ENCODE measurements at regions not wholly inside any gene's neighbourhood (a gene's known extent, or its start where the extent isn't known, plus 50 kb on each side); places are given as distances from the start of the nearest gene placed in this dataset.
A peak's percentile ranks its signal among the peaks of the same experiment; 100 is the strongest.

DNA sequence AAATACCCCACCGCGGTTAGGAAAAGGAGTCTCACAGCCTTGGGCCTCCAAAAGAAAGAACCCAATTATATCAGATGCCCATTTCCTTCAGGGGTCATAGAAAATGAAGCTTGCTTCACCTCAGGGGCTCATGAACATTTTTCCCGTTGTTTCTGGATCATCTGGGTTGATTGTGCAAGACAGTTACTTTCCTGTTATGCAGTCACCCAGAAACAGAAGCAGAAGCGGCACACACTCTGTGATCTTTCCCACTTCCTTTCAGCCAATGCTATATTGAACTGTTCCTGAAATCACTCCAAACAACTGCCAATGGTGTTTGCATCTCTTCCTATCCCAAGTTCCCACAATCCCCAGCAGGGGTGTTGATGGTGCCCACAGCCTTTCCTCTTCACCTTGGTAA, 295.6 kb upstream of the RASGRP1 start:
- no peak for DNase-seq (ENCODE audit: low read depth in 2 of 2)

DNA sequence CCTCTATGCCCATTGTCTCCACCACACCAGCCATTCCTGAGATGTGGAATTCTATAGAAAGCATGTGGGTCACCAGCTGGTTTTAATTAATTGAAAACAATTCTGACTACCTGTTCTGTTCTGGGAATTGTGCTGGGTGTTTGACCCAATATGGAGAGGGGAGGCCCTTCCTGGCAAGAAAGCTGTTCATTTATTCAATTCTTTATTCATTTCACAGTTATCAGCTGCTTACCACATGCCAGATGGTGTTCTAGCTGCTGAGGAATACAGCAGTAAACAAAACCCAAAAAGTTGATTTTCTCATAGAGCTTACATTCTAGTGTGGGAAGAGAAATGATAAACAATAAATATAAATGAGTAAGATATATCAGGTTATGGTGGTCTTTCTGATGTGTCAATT, 296.1 kb upstream of the RASGRP1 start:
- peak in 1 of 2 experiments; percentile 51 for DNase-seq (ENCODE audit: low read depth in 2 of 2)

DNA sequence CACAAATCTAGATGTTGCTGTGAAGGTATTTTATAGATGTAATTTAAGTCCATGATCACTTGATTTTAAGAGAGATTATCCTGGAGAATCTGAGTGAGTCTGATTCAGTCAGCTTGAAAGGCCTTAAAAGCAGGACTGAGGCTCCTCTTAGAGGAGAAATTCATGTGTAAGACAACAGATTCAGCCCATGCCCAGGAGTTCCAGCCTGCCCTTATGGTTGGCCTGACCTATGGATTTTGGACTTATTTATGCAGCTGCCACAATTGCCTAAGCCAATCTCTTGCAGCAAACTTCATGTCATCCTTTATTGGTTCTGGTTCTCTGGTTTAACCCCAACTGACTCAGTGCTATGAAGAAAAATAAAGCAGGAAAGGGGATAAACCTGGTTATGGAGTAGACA, 296.5 kb upstream of the RASGRP1 start:
- DNase-seq (ENCODE audit: low read depth in 2 of 2): no peak

DNA sequence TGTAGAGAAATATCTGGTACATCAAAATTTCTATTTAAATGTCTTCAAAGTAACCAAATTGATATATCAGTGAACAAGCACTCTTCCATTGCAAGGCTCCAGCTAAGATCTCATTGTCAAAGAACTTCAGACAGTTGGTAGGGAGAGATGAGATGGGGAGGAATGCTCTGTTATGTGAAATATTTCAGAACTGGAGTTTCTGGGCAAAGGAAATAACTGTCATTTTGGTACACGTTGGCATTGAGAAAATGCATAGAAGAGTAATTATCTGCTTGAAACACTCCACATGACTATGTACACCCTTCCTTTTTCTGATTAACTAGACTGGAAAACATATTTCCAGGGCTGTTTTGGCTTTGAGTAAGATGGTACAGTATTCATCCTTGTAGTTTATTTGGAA, 297.5 kb upstream of the RASGRP1 start:
- DNase-seq (ENCODE audit: low read depth in 2 of 2): no peak

DNA sequence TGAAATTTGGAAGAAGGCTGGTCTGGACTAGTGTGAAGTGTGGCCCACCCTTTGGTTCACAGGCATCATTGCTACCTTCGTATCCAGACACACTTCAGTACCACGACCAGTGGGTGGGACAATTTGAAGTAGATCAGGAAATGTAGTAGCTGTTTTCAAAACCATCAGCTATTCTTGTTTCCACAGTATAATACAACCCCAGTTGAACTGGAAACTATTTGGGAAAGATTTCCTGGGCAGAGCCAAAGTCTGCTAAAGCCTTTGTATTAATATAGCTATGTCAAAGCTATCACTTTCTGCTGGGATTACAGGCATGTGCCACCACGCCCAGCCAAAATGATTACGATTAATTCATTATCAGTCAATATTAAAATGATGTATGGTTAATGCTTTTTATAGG, 298.8 kb upstream of the RASGRP1 start:
- DNase-seq (ENCODE audit: low read depth in 2 of 2): no peak

DNA sequence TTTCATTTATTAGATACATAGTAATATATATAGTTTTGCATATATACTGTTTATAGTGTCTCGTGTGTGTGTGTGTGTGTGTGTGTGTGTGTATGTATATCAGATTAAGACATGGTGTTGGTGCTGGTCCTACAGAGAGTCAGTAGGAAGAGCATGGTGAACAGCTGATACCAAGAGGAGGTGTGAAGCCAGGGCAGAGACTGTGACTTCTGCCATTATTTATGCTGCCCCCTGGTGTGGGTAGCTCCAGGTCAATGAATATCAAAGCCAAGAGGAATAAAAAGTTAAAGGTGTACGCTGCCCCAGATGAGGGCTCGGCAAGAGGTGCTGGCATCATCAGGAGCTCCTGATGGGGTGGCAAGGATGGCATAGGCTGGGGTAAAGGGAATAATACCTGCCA, 299.5 kb upstream of the RASGRP1 start:
- no peak for DNase-seq (ENCODE audit: low read depth in 2 of 2)

DNA sequence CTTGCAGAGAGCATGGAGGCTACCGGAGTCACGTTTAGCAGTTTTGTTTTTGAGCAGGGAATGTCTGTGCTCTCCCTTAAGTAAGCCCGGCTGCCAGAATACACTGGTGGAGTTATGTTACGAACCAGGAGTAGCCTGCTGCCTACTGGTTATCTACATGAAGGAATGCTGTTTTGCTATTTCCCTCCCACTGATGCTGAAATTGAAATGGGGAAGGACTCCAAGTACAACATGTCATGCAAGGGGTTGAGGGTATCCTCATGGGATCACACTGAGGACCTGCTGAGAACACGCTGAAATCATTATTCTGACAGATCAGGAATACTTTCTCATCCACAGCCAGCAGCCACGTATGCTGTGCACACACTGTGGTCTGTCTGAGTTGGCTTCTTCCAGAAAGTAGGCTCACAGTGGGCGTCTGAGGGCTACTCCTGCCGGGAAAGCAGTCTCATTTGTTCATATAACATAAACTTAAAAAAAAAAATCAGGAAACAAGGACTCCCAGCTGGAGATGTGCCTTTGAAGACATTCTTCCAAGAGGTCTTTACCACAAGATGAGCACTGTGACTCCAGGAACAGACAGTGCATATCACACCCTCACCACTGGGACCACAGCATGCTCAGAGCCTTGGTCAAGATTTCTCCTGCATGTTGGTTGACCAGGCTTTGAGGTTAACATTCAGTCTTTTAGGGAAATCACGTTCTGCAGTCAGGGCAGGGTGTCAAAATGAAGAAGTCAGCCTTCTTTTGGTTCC, 300.4 kb upstream of the RASGRP1 start:
- DNase-seq (ENCODE audit: low read depth in 2 of 2): peak; percentile 100

DNA sequence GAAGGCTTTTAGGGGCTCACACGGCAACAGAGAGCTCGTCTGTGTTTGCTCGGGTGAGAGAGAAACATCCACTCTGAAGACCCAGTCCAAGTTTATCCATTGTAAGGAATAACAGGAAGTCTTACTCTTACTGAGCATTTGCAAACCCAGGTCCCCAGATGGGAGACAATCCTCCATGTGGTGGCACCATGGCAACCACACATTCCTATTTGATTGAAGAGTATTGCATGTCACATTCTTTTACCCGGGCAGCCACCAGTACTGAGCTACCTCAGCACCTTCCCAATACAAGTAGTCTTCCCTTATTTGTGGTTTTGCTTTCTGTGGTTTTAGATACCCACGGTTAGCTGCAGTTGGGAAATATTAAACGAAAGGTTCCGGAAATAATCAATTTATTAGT, 302.9 kb upstream of the RASGRP1 start:
- no peak for DNase-seq (ENCODE audit: low read depth in 2 of 2)

DNA sequence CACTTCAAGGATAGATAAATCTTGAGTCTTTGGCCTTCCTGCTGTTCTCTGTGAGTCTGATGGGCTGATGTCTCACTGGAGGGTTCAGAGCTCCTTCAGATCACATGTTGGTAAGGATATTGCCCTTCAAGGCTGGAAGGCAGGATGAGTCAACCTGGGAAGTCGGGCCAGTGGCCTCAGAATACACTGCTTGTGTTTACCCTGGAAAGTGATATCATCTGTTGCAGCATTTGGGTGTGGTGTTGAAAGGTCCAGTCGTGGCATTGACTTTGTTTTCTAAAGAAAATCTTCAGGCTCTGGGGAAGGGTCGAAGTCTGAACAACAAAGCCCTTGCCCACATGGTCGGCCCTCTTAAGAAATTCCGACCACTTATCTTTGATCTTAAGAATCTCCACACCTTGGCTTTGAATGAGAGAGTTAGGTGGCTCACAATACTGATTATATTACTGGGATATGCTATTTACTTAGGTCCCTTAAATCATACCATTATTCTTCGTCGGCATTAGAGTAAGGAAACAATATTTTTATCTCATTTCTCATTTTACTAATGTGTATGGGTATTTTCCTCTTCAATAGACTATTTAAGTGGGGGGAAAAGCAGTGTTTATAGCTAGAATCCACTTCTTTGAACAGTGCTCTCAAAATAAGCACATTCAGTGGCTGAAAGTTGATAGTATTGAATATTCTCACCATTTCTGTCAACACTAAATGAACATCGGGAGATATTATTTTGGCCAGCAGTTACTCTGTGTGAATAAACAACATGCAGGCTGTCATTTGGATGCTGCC, 303.9 kb upstream of the RASGRP1 start:
- DNase-seq (ENCODE audit: low read depth in 2 of 2): peak in 1 of 2 experiments; percentile 61

DNA sequence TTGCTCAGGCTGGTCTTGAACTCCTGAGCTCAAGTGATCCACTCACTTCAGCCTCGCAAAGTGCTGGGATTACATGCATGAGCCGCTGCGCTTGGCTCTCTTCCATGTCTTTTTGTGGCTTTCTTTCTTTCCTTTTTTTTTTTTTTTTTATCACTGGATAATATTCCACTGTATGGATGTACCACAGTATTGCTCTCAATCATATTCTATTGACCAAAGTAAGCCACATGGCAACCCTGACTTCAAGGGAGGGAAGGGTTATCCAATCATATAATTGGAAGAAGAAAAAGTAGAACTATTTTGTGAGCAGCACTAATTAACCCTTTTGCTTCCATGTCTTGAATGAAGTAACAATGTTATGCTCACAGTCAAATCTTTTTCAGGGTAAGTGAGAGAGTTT, 307.0 kb upstream of the RASGRP1 start:
- DNase-seq (ENCODE audit: low read depth in 2 of 2): no peak

DNA sequence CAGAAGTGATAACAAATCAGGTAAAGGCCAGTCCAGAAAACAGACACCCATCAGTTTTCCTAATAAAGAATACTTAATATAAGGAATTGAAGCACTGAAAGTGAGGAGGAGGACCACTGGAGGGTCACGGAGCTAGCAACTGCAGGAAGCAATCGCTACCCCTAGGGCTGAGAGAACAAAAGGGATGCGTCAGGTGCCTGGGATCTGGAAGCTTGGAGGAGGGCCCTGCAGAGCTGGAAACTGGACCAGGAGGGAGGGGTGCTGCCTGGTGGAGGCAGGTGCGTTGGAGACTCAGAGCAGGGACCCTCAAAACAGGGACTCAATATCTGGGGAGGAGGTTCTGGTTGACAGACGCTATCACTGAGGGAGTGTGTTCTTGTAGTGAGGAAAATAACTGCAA, 308.1 kb upstream of the RASGRP1 start:
- no peak for DNase-seq (ENCODE audit: low read depth in 2 of 2)

DNA sequence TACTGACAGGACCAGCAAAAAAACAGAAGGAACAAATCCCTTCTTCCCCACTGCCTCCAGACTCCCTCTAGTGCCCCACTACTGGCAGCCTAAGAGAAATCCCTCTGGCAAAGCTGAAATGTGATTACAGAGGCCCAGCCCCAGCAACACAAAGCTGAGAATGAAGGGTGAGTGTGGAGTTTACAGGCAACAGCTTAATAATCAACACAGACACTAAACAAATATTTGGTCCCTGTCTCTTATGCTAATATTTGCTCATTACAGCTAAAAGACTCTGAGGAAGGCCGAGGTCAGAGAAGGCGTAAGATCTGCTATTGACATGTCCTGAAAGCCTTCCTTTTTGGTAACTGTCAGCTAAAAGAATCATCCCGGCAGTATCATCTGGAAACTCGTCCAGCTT, 308.5 kb upstream of the RASGRP1 start:
- DNase-seq (ENCODE audit: low read depth in 2 of 2): no peak

DNA sequence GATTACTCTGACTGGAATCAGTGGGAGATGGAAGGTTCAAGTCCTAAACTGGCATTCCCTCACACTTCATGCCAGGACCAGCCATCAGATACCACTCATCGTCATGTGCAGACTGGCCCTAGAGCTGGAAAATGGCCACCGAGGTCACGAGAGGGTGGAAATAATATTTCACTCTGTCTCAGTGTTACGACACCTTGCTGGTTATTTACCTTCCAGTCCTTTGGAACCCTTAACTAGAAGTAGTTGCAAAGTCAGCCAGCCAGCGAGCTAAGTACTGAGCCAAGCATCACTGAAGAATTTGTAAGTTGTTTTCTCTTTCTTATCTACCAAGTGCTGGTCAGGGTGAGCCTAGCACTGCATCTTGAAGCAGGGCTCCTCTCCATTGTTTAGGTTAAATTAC, 309.9 kb upstream of the RASGRP1 start:
- DNase-seq (ENCODE audit: low read depth in 2 of 2): no peak

DNA sequence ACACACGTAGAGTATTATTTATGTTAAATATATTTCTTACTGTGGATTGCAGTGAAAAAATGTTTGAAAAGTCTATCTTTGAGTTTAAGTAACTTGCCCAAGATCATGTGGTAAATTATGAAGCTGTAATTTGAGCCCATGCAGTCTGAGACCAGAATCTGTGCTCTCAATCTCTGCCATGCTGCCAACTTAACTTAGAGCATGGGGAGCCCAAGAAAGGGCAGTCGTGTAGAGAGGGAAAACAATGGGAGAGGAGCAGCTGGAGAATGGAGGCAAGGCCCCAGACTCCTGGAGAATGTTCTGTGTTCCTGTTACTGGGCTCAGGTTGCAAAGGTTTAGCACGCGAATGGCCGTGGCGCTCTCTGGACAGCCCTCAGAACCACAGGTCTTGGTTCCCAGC, 311.6 kb upstream of the RASGRP1 start:
- DNase-seq (ENCODE audit: low read depth in 2 of 2): no peak

DNA sequence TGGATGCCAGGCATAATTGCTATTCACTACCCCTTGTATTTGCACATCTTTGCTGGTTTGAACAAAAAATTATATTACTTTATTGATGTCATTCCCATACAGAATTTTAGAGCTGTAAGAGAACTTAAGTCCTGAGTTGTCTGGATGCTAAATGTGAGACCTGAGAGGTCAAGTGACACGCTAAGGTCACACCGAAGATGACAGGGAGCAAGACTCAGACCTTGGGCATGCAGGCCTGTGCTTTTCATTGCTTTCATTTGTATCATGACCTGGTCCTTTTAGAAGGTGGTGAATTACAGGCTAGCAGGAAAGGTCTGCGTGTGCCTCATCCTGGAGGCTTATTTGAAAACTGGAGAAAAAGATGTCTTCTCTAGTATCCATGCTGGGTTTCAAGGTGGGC, 312.0 kb upstream of the RASGRP1 start:
- DNase-seq (ENCODE audit: low read depth in 2 of 2): no peak

DNA sequence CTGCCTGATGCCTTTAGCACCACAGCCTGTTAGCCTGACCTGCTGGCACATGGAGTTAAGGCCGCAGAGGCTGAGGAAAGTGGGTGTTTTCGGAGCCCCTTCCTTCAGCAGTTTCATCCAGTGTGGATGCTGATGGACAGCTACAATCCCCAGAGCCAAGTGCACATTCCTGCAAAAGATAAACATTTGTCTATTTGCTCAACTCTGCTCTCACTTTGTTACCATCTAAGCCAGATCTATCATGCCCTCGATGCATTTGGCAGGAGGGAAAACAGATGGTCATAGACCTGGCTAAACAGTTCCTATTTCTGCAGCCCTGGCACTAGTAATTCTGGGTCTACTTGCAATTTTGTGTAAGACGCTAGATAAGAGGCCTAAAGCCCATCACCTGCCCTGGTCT, 312.9 kb upstream of the RASGRP1 start:
- no peak for DNase-seq (ENCODE audit: low read depth in 2 of 2)

DNA sequence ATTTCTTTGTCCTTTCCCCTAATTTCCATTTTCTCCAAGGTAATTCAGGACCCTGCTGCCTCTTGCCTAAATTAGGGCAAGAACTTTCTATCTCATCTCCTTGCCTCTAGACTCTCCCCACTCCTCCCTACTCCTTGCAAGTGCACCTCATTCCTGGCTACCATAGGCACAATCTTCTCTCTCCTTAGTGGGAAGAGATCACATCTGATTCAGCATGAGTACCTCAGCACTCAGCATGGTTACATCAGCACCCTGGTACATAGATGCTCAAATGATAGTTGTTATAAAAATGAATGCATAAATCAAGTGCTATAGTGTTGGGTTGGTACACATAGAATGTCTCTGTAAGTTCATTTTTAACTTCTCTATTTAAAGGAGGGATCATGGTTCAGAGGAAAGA, 313.4 kb upstream of the RASGRP1 start:
- DNase-seq (ENCODE audit: low read depth in 2 of 2): no peak

DNA sequence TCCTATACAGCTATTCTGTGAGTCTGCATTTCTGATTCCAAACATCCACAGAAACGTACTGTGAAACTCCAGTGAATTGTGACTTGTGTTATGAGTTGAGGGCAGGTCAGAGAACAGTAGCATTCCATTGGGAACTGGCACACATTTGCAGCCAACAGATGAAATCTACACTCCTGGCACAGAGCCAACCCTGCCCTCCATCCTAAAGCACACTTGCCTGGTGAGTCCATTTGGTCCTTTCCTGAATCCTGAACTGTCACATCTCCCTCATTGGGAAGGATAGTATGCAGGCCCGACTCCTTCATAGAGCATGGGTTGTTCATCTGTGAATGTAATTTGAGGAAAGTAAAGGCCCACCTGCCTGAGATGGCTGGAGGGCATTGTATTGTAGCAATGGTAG, 314.3 kb upstream of the RASGRP1 start:
- DNase-seq (ENCODE audit: low read depth in 2 of 2): no peak

DNA sequence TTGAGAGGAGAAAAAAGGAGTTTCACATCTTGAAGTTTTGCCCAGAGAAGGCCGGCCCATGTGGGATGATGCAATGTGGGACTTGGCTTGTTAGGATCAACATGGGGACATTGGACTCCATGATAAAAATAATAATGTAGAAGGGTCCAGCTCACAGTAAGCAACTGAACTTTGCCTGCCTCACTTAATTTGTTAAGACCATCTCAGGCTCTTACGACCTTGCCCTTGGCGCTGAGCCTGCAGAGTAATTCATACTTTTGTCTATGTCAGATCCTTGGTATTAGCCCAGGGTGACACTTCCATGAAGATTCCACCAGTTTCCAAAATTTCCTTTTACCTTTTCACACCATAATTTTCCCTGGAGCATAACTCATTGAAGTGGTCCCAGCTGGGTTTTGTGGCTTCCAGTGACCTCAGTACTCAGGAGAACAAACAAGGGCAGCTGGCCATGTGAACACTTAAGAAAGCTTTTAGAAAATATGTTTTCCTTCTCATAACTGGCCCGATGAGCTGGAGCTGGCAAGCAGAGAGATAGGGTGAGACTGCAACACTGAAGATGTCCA, 315.4 kb upstream of the RASGRP1 start:
- DNase-seq (ENCODE audit: low read depth in 2 of 2): no peak

DNA sequence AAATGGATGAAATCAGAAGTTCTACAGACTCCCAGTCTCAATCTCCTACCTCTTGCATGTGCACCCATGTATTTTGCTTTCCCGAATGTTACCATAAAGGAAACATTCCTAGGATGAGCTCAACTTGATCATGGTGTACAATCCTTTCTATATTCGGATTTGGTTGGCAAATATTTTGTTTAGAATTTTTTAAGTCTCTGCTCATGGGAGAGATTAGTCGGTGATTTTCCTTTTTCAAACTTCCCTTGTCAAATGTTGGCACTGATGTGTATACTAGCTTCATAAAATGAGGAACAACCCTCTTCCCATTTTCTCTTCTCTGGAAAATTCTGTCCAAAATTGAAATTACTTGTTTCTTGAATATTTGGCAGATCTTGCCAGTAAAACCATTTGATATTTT, 317.6 kb upstream of the RASGRP1 start:
- no peak for DNase-seq (ENCODE audit: low read depth in 2 of 2)

DNA sequence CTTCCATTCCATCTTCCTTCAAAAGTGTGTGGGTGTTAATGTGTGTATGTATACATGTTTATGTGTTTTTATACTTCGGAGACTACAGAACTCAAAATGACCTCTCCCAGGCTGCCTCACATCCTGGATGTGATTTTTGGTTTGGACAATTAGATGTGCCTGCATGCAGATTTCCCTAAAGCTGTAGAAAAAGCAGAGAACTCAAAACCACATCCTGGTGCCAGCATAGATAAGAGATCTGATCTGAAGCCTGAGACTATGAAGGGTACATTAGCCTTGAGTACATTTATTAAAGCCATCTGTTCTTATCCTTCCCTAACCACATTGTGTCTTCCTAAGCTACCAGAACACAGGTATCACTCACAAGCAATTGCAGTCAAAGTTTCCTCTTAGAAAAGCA, 319.4 kb upstream of the RASGRP1 start:
- DNase-seq (ENCODE audit: low read depth in 2 of 2): peak in 1 of 2 experiments; percentile 49

DNA sequence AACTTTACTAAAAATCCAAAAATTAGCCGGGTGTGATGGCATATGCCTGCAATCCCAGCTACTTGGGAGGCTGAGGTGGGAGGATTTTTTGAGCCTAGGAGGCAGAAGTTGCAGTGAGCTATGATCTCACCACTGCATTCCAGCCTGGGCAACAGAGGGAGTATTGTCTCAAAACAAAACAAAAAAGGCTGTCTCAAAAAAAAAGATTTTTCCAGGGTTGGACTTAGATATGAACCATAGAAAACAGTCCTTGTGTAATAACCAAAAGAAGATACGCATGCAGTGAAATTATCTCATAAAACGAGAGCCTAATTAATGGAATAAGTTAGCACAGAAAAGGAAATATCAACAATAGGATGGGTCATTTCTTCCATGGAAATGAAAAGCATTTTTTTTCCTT, 320.4 kb upstream of the RASGRP1 start:
- DNase-seq (ENCODE audit: low read depth in 2 of 2): no peak

DNA sequence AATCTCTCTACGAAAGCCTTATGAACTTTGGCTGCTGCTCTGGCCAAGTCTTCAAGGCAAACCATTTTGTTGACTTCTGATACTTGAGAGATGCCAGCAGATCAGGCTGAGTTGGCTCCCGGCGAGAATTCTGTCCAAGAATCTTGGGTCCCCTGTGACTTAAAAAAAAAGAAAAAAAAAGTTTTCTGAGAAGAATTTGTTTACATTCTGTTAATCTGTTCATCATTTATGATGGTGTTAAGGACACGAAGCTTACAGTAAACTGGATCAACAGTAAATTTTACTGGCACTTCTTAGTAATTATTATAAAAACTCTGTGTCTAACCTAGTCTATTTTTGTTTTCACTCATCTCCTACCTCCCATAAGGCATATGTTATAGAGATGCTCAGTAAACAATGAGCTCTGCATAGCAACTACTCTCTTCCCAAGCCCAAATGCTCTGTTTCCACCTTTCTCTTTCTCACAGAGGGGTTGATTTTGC, 320.9 kb upstream of the RASGRP1 start:
- DNase-seq (ENCODE audit: low read depth in 2 of 2): no peak

Data from fibroblast of skin of left quadriceps (primary cell).